GM19023 (cell line): ENCODE measurements at regions not wholly inside any gene's neighbourhood (a gene's known extent, or its start where the extent isn't known, plus 50 kb on each side); places are given as distances from the start of the nearest gene placed in this dataset.

Experiments
- ATAC-seq: cut with Tn5 transposase; IDR thresholded peaks from one replicate; pipeline ENCODE4 v1.9.1; 2021; ENCODE audit warnings: mild to moderate bottlenecking, moderate library complexity; ENCODE audit not compliant: unreplicated experiment

DNA sequence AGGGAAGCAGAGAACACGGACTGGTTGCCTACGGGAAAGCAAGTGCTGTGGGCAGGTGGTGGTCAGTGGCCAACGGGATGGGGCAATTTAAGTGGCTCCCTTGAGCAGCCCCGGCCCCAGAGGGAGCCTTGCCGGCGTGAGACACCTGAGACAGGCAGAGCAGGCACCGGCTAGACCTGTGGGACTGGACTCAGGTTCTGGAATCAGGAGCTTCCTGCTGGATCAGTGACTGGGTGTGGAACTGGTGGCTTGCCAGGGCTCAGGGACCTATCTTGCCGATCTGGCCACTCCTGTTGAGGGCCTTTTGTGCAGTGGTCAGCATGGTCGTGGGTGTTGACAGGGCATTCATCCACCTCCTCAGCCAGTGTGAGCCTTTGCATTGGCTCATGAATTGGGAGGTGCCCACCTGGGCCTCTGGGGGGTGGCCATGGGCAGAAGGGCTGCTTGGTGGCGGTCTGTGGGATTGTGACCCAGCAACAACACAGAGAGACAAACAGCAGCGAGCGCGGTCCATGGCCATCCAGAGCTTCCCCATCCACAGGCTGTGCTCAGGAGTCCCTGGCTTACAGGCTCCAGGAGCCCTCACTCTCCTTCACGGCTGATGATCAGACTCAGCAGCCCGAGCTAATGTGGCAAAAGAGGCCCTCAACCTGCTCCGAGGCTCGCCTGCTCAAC, 85.4 kb upstream of the ZNF516 start:
- ATAC-seq: no peak

DNA sequence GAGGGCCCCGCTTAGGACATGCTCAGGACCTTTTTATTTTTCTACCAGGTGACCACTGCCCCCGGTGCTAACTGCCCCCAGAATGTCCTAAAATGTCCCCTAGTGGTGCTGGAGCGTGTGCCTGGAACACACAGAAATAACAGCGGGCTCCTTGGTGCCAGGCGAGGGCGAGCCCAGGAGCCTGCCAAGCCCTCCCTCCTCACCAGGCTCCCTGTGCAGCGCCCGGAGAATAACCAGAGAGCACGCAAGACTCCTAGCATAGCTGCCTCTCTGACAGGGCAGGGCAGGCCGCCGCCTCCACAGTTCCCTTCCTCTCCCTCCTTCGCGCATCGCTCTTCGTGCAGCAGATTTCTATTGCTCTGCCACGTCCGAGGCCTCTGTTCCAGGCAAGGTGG, 84.3 kb upstream of the ZNF516 start:
- ATAC-seq: no peak

DNA sequence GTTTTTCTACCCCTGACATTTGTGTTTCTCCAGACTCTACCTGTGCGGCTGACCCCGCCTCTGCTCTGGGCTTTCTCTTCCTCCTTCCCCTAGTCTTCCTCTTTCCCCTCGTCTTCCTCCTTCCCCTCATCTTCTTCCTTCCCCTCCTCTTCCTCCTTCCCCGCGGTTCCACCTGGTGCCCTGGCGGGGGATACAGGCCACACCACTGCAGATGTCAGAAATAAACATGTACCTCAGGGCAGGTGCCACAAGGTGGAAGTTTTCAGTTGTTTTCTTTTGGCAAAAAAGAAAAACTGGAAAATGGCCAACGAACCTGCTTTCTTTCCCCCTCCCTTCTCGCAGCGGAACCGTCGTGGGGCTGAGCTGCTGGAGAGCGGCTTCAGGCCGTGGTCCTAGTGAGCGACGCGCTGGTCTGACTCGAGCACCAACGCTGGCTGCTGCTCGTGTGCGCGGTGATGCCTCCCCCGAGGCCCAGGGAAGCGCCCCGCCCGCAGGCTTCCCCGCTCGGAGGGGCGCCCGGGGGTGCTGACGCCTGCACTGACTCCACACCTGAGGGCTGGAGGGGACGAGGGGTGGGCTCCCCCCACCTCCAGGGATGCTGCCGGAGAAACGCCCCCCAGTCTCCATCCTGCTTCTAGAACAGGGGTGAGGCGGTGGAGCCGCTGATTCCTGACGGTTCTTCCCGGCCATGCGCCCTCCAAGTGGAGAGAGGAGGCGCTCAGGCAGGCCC, 83.7 kb upstream of the ZNF516 start:
- ATAC-seq: no peak

DNA sequence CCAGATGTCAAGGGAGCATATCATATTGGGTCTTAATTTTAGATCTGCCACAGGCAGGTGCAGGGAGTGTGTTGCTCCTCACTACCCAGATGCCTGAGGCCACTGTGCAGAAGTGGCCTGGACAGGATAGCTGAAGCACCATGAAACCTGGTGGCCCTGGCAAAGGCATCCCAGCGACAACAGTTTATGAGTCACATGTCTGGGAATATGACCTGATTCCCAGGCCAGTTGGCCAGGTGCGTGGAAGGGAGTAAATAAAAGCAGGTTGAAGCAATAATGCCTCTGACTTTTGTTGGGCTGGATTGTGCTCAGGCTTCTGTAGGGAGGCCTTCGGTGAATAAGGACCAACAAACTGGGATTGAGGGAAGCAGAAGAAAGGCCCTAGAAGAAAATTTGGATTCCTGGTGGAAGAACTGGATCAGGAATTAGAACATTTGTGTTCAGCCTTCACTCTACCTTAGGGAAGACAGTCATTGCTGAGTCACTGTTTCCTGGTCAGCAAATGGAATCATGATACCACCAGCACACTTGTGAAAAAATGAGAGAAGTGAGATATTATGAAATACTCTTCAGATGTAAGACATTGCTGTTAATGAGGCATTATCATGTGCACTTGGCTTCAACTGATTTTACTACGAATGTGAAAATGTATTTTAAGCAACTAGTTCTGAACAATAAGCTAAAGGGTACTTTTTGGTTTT, 78.4 kb upstream of the ZNF516 start:
- ATAC-seq: no peak

DNA sequence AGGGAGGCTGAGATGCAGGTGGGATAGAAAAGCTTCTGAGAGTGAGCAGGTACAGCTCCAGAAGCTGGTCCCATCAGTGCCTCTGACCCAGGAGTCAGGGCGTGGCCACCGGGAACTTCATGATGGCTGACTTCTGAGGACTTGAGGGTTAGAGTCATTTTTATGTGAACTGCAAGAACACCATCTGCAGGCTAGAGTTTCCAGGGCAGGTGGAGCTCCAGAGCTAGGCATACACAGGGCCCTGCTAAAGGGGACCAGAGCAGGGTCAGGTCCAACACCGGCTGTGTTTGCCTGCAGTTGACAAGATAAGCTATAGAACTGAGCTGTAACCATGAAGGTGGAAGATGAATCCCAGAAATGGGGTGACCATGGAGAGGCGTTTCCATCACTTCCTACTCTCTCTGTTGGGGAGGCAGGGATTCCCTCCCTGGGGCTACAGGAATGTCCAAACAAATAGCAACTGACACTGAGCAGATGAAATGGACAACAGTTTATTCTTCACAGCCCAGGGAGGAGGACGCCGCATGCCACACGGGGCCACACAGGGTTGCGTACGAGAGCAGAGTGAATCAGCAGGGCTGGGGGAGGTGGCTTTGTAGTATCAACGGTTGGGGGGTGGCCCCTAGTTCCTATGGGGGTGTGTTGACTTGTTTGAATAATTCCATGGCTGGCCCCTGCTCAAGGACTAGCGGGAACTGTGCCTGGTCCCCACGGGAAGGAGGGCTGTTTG, 77.6 kb upstream of the ZNF516 start:
- ATAC-seq: no peak

DNA sequence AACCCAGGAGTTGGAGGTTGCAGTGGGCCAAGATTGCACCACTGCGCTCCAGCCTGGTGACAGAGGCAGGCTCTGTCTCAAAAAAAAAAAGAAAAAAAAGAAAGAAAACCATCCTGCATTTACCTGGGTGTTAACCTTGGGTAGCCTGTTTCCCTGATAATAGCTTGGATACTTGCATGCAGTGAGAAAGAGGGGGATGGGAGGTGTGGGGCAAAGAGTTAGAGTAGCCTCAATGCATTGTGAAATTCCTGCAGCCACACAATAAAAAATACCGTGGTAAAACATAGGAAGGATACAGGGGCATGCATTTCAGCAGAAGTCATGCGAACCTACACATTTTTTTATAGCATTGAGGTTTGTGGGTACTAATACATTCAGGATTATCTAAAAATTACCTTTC, 76.6 kb upstream of the ZNF516 start:
- no peak for ATAC-seq

DNA sequence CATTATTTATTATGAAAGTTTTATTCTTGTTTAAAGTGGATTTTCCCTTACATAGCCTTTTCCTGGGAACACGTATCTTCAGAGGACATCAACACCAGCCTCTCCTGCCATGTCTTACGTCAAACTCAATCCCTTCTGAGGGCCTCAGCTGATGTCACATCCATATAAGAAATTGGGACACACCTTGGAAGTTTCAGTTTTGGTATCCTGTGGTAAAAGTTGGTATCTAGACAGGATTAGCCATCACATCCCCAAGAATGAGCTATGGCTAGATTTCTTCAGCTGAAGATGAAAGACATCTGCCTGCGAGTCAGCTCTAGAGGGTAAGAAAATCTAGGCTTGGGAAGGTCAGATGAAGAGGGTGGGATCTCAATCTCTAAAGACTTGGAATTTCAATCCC, 75.8 kb upstream of the ZNF516 start:
- no peak for ATAC-seq

DNA sequence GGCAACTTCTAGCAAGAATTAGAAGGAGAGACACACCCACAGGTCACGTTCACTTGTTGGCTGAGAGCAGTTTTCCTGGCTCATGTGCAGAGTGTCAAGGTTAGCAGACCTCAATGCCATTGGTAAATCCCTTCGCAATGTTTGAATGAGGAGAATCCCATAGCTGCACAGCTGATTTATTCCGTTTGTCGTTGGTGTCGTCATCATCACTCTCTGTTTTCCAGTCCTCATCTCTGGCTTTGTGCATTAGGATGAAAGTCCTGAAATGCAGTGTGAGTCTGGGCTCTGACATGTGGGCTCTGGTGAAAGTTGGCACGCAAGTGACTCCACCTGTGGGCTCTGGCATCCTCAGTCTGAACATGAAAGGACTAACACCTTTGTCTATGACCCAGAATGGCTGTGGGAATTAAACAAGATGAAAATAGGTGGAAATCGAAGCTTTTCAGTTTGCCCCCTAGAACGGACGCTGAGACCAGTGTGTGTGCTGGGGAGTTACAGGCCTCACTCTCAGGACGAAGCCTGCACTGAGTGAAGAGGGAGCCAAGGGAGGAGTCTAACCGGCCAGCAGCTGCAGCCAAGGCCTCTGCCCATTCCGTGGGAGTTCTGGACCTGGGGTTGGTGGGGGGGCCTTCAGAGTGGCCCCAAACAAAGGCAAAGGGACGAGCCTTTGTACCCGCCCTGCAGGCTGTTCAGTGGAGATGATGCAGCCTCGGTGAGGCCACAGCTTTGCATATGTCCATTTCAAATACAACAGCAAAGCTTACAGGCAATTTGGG, 74.8 kb upstream of the ZNF516 start:
- no peak for ATAC-seq

DNA sequence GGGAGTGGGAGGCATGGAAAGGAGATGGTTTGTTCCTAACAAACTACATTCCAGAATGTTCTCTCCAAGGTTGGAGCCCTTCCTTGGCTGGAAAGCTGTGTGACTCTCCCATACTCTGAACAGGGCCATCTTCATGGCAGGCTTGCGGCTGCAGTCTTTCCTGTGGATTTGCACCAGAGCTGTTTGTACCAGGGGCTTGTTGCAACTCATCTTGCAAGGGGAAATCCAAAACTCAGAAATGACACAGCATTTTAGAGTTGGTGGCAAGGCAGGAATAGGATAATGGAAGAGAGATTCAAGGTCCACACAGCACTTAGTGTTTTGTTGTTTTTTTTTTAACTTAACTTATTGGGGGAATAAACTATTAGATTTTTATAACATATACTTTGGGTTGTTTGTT, 73.7 kb upstream of the ZNF516 start:
- ATAC-seq: no peak

DNA sequence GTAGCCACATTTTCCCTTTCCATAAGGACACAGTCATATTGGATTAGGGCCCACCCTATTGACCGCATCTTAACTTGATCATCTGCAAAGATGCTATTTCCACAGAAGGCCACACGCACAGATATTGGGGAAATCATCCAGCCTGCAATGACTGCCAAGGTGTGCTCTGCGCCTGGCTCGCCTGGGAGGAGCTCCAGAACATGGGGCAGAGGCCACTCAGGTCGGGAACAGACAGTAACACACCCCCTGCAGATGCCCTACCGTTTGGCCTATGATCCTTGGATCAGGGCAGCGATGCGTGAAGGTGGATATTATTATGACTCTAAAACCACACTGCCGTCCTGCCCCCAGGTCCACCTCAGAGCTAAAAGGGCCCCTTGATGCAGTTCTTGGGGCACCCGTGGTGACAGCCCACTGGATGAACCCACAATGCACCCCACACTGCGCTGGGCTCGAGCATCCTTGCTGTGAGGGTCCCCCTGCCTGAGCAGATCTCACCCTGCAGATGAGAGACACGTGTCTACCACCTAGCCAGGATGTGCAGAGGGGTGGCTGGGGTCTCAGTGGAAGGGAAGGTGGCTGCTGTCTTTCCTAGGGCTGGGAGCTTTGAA, 72.9 kb upstream of the ZNF516 start:
- ATAC-seq: no peak

DNA sequence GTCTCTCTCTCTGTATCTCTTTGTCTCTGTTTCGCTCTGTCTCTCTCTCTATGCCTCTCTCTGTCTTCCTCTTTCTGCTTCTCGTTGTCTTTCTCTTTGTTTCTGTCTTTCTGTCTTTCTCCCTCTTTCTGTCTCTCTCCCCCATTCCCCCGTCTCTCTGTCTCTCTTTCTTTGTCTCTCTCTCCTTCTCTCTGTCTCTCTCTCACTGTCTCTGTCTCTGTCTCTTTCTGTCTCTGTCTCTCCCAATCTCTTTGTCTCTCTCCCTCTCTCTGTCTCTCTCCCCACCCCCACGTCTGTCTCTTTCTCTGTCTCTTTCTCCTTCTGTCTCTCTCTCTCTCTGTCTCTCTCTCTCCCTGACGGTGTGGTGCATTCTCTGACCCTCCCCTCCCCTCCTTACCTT, 71.9 kb upstream of the ZNF516 start:
- ATAC-seq: no peak

DNA sequence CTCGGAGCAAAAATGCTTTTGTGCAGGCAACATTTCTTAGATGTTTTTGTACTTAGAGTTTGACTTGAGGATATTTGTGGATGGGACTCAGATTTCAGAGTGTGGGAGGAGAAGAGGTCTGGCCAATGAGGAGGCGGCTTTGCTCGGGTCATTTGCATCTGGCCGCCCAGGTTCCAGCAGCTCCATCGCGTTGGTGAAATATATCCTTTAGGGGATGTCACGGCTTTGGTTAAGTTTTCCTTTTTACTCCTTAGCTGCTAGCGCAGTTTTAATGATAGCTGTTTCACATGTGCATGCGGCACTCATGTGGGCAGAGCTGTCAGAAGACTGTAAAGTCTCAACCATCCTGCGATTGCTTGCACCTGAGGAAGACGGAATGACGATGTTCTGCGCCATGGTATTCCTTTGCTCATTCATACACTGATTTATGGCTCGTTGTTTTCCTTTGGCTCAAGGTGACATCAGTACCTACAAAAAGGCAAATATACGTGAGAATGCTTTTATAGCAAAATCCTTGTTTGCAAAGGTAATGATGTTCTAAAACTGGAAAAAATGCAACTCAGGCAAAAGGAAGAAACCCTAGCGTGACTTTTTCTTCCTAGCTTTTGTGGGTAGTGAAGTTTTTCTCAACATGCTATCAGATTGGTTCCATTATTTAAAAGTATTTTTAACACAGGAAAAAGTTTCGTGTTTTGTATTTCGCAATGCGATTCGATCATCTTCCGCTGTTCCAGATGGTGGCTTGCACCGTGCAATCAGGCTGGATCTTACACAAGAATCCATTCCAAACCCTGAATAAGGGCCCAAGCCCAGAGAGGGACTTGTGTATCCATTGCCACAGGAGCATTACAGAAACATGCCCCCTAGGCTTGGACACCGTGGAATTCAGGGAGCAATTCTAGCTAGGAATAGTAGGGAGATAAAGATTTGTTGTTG, 70.5 kb upstream of the ZNF516 start:
- ATAC-seq: no peak

DNA sequence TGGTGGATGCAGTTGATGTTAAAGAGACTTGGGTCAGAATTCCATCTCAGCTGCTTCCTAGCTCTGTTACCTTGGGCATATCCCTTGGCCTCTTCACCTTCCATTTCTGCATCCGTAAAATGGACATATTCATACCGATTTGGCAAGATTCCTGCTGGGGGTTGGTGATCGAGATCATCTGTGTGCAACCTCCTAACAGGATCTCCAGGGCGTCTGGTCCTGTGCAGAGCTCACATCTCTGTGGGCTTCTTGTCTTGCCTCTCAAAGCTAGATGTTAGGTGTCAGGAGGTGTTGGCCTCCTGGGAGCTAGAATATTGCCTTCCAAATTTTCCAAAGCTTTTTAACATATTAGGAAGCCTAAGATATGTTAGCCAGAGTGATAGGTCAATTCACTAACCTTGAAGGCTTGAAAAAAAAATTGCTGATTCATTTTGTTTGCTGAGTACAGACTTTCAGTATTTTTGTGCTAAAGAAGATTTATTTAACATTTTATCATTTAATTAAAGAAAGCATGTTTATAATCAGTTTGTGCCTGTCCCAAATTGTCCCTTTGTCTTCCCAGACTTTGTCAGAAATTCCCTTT, 69.7 kb upstream of the ZNF516 start:
- ATAC-seq: no peak

DNA sequence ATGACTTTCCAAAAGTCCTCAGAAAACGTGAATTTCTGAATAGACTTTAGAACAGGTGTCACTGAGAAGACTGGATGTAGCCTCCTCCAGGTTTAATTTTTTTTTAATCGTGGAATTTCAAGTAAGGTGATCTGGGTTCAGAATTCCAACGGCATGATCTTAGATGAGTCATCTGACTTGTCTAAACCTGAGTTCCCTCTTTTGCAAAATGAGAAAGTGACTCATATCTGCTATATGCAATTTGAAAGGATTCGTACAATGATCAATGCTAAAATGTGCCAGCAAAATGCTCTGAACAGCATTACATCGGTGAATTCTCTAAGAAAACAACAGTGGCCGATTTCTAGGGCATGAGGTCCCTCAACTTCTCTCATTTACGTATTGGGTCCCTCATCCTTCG, 69.1 kb upstream of the ZNF516 start:
- ATAC-seq: no peak

DNA sequence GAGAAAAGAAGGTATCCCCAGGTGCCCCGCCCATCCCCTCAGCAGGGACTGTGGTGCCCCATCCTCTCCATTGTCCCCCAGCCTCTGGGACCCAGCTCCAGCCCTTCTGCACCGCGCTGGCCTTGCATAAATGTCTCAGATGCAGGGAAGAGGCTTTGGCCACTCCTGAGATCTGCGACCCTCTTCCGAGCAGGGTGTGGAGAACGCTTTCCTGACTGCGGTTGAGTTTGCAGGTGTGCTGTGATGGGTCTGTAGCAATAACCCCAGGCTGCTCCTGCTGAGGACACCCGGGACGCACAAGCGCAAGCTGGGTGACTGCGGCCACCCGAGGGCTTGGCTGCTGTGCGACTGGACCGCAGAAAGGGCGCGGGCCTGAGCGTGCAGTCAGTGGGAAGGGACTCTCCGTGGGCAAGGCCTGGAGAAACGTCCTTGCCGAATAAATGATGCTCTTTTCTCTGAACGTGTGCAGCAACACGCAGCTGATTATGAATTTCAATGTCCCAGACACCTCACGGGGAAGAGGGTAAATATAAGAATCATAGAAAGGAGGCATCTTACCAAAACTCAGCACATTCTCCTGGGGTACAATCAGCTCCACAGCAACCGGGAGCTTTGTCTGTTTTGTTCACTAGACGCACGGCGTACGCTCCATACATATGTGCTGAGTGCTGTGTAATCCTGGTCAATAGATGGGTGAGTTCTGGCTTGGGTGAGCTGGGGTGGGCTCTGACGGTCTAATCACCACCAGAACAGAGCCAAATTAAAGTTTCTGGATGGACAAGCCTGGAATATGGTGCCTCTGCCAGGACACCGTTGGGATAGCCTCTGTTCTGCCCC, 67.5 kb upstream of the ZNF516 start:
- ATAC-seq: no peak

DNA sequence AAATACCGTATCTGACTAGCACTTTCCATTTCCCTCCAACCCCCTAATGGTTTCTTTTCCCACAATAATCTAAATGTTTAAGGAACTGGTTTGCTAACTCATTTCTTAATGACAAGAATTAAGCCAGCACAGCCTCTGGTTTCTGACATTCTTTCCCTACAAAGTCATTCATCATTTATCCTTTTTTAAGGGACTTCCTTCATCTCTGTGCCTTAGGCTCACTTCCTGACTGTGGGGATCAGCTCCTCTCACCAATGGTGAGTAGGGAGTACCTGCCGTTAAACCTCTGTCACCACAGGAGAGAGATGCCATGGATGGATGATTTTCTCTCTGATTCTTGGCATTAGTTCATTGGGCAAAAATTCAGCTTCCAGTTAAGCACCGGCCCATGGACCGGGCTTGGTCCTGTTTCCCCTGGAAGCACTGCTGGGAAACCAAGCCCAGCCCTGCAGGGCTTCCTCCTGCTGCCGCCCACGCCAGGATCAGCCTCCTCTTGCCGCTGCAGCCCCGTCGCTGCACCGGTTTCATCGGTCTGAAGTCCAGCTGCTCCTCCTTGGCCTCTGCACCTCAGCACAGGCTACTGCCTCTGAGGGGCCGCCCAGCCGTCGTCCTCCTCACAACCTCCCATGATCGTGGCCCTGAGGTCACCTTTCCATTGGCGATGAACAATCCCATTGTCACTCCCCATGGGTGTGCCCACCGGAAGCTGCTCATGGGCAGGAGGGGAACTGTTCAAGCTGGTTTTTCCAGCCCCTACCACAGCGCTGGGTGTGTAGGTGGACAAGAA, 64.0 kb upstream of the ZNF516 start:
- ATAC-seq: no peak

DNA sequence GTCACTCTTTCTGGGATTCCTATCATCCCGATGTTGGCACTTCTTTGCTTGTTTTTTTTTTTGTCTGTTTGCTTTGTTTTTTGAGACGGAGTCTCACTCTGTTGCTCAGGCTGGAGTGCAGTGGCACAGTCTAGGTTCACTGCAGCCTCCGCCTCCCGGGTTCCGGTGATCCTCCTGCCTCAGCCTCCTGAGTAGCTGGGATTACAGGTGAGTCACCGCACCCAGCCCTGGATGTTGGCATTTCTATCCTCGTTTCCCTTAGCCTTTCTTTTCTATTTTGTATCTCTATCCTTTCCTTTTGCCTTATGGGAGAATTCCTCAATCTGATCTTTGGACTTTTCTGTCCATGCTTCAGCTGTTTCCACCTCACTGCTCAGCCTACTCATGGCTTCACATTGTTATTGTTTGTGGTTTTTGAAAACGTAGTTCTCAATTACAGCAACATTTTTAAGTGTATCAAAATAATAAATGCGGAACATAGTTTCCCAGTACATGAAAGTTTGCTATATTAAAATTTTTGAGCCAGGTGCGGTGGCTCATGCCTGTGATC, 62.1 kb upstream of the ZNF516 start:
- no peak for ATAC-seq
